DMS79 treated with DMSO at 0.1 percent for 48 hours (cell line): ENCODE measurements at regions not wholly inside any gene's neighbourhood (a gene's known extent, or its start where the extent isn't known, plus 50 kb on each side); places are given as distances from the start of the nearest gene placed in this dataset.
"Not testable (repeated sequence)": the region's sequence is repeated elsewhere in the genome, so short reads cannot be mapped to it uniquely, and the experiment has no call there.

Experiments used
- DNase-seq: peaks from one replicate; lab custom pipeline; 2025; lab: John Stamatoyannopoulos, UW

DNA sequence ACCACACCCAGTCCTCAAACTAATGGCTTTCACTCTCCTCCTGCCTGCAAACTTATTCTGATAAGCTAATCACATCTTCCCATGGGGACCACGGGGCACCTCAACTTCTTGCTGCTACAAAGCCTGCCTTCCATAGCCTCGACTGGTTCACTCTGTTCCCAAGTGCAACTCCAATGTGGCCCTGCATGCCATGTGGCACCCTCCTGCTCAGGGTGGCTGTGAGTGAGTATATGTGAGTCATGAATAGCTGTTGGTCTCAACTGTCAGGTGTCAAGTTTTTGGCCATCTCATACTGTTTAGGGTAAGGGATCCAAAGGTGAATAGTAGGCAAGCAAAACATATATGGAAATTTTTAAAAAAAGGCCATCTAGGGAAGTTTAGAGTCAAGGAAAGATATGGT lies 276.1 kb upstream of the DCC start:
- no peak for DNase-seq

- DNase-seq: no peak
Observed at GRCh38 chr18:52069201-52069600, 270.8 kb upstream of the DCC start.

GRCh38 chr18:52070291-52070756 lies 269.7 kb upstream of the DCC start:
- no peak for DNase-seq

GRCh38 chr18:52077251-52077983 lies 262.6 kb upstream of the DCC start:
- no peak for DNase-seq

- no peak for DNase-seq
Observed at GRCh38 chr18:52082246-52082645, 257.8 kb upstream of the DCC start.

DNA sequence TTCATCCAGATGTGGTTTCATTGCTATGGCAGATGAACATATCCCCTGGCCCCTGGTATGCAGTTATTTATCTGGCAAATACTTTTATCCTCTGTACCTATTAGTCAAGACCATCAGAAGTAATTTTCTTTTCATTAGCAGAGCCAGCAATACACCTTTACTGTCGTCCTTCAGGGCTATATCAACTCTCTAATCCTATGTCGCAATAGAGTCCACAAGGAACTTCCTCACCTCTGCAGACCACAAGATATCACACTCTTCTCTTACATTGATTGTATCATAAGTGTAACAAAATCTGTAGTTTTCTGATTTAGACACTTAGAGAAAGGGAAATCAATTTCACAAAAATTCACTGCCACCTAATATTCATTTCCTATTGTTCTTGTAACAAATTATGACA lies 252.9 kb upstream of the DCC start:
- DNase-seq: no peak

DNA sequence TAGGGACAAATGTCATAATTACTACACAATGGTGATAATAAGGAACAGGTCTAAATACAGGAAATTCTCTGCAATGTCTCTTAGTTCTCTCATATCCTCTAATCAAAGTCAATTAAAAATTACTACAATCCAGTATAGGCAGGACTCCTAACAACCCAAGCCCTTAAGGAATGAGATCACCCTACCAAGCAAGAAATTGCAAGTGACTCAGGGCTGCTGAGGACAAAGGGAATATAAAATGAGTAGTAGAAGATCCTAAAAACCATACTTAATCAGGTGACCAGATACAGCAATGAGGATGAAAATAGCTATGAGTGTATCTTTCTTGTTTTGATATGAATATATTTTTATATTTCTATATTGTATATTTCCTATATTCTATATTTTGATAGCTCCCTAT lies 250.0 kb upstream of the DCC start:
- no peak for DNase-seq

- no peak for DNase-seq
Observed at GRCh38 chr18:52093171-52093570, 246.8 kb upstream of the DCC start.

- DNase-seq: no peak
Observed at GRCh38 chr18:52118684-52119083, 221.3 kb upstream of the DCC start.

- DNase-seq: no peak
Observed at GRCh38 chr18:52130624-52131301, 209.2 kb upstream of the DCC start.

- no peak for DNase-seq
Observed at GRCh38 chr18:52131845-52132244, 208.2 kb upstream of the DCC start.

DNA sequence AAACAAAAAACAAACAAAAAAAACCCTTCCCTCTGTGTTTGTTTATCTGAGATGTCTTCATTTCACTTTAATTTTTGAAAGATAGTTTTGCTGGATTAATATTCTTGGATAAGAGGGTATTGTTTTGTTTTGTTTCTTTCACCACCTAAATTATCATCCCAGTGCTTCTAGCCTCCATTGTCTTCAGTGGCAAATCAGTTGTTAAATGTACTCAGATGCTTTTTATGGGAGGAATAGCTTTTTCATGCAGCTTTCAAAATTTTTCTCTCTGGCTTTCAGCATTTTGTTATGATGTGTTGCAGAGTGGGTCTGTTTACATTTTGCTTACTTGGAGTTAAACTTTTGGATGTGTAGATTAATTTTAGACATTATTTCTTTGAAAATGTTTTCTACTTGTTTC lies 203.5 kb upstream of the DCC start:
- no peak for DNase-seq

GRCh38 chr18:52140986-52141385 lies 199.0 kb upstream of the DCC start:
- DNase-seq: no peak

DNA sequence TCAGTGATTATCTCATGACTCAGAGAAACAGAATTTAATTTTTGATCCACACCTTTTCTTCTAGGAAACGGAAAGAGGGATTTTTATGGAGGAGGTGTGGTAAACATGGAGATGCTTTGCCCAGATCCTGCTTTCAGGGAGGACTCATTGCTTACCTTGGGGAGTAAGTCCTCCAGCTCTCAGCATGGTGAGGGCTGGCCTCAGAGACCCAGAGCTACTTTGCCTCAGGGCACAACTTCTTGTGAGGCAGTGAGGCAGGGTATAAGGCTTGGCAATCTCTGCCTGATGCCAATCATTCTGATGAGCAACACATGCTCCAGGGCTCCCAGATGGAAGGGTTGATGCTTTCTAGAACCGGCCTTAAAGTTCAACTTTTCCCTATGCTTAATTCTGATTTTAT lies 189.9 kb upstream of the DCC start:
- no peak for DNase-seq

GRCh38 chr18:52152036-52152435 lies 188.0 kb upstream of the DCC start:
- no peak for DNase-seq

DNA sequence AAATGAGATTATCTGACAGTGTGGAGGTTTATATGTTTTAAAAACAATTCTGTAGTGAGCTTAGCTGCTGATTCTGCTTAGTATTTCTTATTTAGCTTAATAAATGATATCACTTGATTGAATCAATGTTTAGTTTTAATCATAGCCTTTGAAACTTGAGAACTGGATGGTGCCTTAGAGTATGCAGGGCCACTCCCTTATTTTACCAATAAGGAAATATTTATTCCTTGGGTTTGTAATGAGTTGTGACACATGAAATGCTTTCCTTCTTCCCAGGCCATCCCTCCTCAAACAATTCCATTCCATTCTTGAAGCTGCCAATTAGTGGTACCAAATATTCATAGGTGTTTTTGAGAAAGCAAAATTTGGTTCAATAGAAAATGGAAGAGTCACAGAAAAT lies 183.8 kb upstream of the DCC start:
- DNase-seq: no peak

DNA sequence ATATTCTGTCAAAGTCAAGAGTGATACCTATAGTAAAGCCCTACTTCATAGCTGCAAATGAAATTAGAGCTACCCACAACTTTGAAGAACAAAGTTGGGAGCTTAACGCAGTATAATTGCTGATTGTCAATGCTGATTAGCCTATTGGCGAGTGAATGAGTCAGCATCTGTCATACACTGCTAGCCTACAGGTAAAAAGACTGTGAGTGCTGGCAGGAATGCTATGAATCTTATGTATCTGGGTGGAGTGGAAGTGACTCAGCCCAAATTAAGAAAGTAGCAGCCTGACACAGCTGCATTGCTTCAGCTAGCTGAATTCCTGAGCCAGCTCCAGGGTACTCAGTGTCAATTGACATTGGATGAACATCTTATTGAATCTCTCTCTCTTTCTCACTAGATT lies 179.4 kb upstream of the DCC start:
- DNase-seq: no peak

- DNase-seq: no peak
Observed at GRCh38 chr18:52163478-52163877, 176.5 kb upstream of the DCC start.

- not testable (repeated sequence) for DNase-seq
Observed at GRCh38 chr18:52168131-52168530, 171.9 kb upstream of the DCC start.

DNA sequence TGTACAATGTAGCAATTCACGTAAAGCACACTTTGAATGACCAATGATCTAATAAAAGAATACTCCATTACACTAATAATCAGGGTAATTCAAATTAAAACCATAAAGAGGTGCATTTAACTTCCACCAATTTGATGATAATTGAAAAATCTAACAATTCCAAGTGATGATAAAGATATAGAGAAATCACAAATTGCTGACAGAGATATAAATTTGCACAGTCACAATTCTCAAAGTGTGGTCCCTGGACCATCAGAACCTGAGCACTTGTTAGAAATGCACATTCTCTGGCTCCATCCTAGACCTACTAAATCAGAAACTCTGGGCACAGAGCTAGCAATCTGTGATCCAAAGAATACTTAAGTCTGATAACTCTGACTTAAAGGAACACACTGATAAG lies 165.8 kb upstream of the DCC start:
- no peak for DNase-seq

GRCh38 chr18:52175406-52175805 lies 164.6 kb upstream of the DCC start:
- DNase-seq: no peak

GRCh38 chr18:52183107-52183506 lies 156.9 kb upstream of the DCC start:
- DNase-seq: no peak

DNA sequence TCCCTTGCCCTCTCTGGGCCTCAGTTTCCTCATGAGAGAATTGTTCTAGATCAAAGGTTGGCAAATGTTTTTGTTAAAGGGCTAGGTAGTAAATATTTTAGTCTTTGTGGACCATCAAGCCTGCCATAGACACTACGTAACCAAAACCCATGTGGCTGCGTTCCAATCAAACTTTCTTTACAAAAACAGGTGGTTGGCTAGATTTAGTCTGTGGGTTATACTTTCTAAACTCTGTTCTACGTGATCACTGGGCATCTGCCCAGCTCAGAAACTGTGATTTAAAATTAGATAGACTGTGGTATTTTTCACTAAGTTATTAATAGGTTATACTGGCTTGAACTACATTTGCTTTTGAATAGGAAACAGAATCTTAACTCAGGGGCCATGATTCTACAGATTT lies 149.8 kb upstream of the DCC start:
- DNase-seq: no peak

DNA sequence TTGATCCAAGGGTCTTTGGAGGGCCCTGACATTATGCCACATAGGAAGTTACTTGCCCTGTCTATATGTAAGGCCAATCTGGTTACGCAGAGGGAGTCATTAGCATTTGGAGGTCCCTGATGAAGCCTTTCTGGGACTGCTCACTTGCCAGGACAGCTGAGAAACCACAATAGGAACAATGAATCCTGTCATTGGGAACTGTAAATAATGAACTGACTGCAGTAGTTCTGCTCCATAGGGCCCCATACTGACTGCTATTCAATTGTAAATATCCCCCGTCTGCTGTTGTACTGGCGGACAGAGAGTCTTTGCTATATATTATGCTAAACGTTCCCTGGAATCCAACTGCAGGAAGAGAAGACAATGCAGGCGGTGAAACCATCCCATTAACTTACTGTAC lies 149.4 kb upstream of the DCC start:
- no peak for DNase-seq
